ENCODE measurements at regions not wholly inside any gene's neighbourhood (a gene's known extent, or its start where the extent isn't known, plus 50 kb on each side); places are given as distances from the start of the nearest gene placed in this dataset.

- H3K27ac ChIP-seq: no peak overlapping the region
- H3K36me3 ChIP-seq: no peaks in the 10 kb centered on the region
- H3K4me3 ChIP-seq (replicated peaks in 1 of 3): no peak overlapping the region
- H3K4me1 ChIP-seq: no peaks in the 10 kb centered on the region
- no peaks in the 10 kb centered on the region for H3K27me3 ChIP-seq
- intact Hi-C loops (cut with DNase I): no loop called here
- DNase-seq: no peak
- H3K9me3 ChIP-seq: no peaks in the 10 kb centered on the region
- 83 to 90% methylated on average over 2 of the region's 2 CpGs for WGBS, 2 donors
- TF ChIP-seq POLR2A (IDR thresholded peaks at IDR 0.05): no peak
- no peak for TF ChIP-seq CTCF (IDR thresholded peaks at IDR 0.05)
Measured at GRCh38 chr7:46421441-46422230, 500.6 kb upstream of the IGFBP3 start.

GRCh38 chr7:46414946-46415345 lies 493.9 kb upstream of the IGFBP3 start:
- no peak for DNase-seq
- no peak overlapping the region for H3K27ac ChIP-seq
- intact Hi-C loops (cut with DNase I): no loop called here
- no peaks in the 10 kb centered on the region for H3K9me3 ChIP-seq
- H3K36me3 ChIP-seq: no peaks in the 10 kb centered on the region
- no peaks in the 10 kb centered on the region for H3K27me3 ChIP-seq
- no peak for TF ChIP-seq POLR2A (IDR thresholded peaks at IDR 0.05)
- no peak for TF ChIP-seq CTCF (IDR thresholded peaks at IDR 0.05)
- WGBS, 2 donors: 58 to 71% methylated on average over 2 of the region's 2 CpGs
- H3K4me1 ChIP-seq: no peaks in the 10 kb centered on the region
- H3K4me3 ChIP-seq (replicated peaks in 1 of 3): no peak overlapping the region

- no peaks in the 10 kb centered on the region for H3K27me3 ChIP-seq
- H3K36me3 ChIP-seq: no peaks in the 10 kb centered on the region
- no peak overlapping the region for H3K4me3 ChIP-seq (replicated peaks in 1 of 3)
- intact Hi-C loops (cut with DNase I): no loop called here
- TF ChIP-seq POLR2A (IDR thresholded peaks at IDR 0.05) (no peak), CTCF (IDR thresholded peaks at IDR 0.05) (no peak)
- H3K4me1 ChIP-seq: no peaks in the 10 kb centered on the region
- H3K27ac ChIP-seq: no peak overlapping the region
- no peak for DNase-seq
- H3K9me3 ChIP-seq: no peaks in the 10 kb centered on the region
Measured at GRCh38 chr7:46411236-46411635, 490.2 kb upstream of the IGFBP3 start.

DNA sequence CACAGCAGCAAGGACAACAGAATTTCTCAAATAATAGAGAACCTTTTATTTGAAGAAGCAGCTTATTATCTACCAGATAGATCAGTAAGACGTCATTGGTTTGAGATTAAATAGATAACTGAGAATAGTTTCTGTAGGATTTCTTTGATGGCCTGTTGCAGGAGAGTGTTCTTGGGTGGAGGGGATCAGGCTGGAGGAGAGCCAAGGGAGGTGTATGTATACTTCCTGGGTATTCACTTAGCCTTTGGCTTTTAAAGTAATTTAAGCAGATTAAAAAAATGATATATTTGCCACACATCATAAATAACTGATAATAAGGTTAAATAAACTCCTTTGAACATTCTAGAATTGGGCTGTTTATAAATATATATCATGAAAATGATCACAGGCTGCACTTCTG lies 486.1 kb upstream of the IGFBP3 start:
- WGBS, 2 donors: 69 to 78% methylated on average over 1 of the region's 1 CpG
- DNase-seq: no peak
- H3K27me3 ChIP-seq: no peaks in the 10 kb centered on the region
- H3K4me3 ChIP-seq (replicated peaks in 1 of 3): no peak overlapping the region
- H3K4me1 ChIP-seq: no peaks in the 10 kb centered on the region
- H3K36me3 ChIP-seq: no peaks in the 10 kb centered on the region
- H3K9me3 ChIP-seq: no peaks in the 10 kb centered on the region
- intact Hi-C loops (cut with DNase I): no loop called here
- TF ChIP-seq POLR2A (IDR thresholded peaks at IDR 0.05) (no peak), CTCF (IDR thresholded peaks at IDR 0.05) (no peak)
- H3K27ac ChIP-seq: no peak overlapping the region

GRCh38 chr7:46397591-46397990 lies 476.5 kb upstream of the IGFBP3 start:
- no peak overlapping the region for H3K4me3 ChIP-seq (replicated peaks in 1 of 3)
- 73 to 74% methylated on average over 3 of the region's 3 CpGs for WGBS, 2 donors

More at GRCh38 chr7:46397591-46397990, 476.5 kb upstream of the IGFBP3 start:
- Histone ChIP-seq H3K27ac (no peak overlapping the region), H3K4me1 (no peaks in the 10 kb centered on the region), H3K27me3 (no peaks in the 10 kb centered on the region), H3K36me3 (no peaks in the 10 kb centered on the region), H3K9me3 (no peaks in the 10 kb centered on the region)
- intact Hi-C loops (cut with DNase I): no loop called here
- TF ChIP-seq CTCF (IDR thresholded peaks at IDR 0.05) (no peak), POLR2A (IDR thresholded peaks at IDR 0.05) (no peak)
- DNase-seq: no peak

Data from thyroid gland (tissue), 4 donors.